ENCODE measurements at regions not wholly inside any gene's neighbourhood (a gene's known extent, or its start where the extent isn't known, plus 50 kb on each side); places are given as distances from the start of the nearest gene placed in this dataset.

DNA sequence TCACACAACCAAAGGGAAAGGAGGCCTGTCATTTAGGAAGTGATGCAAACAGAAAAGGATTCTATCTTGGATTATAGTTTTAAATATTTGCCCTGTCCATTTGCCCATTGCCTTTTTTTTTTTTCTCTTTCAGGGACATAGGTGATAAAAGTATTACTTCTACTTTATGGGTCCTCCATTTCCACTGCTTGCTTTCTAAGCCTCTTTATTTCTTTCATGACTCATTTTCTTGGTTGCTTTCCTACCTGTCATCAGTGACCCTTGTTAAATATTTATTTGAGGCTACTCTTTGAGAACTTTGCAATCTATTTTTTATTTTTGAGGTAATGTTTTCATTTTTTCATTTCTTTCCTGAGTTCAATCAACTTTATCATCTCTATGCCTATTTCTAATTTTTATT, 522.9 kb upstream of the ARRDC3 start:
- Histone ChIP-seq H3K4me2 (ENCODE audit: low read length) (no peak overlapping the region), H3K27ac (ENCODE audit: low read depth, low read length, poor library complexity, severe bottlenecking) (no peak overlapping the region), H3K9me2 (ENCODE audit: insufficient read depth, low read length) (no peaks in the 10 kb centered on the region), H2AFZ (ENCODE audit: low read length) (no peak overlapping the region), H3K79me2 (ENCODE audit: insufficient read depth, low read depth, low read length) (no peaks in the 10 kb centered on the region), H3K9me3 (ENCODE audit: low read length) (no peaks in the 10 kb centered on the region), H3K4me3 (ENCODE audit: low read depth, low read length, poor library complexity, severe bottlenecking) (no peak overlapping the region), H3K4me1 (ENCODE audit: insufficient read depth, low read length, poor library complexity, severe bottlenecking) (no peaks in the 10 kb centered on the region), H4K20me1 (ENCODE audit: insufficient read depth, low read length) (no peaks in the 10 kb centered on the region), H3K36me3 (ENCODE audit: insufficient read depth, low read length) (no peaks in the 10 kb centered on the region)
- CTCF ChIA-PET (ENCODE audit: unreplicated experiment), result no interaction called here
- intact Hi-C loops (cut with micrococcal nuclease; ENCODE audit: unreplicated experiment), result no loop called here
- no peak for DNase-seq (ENCODE audit: low spot score)
- POLR2A ChIA-PET, result interaction anchor here (0.7 kb wide), 1 partner anchor 31 kb away, joined by 3 read pairs; no protein-coding TSS in a partner anchor
- TF ChIP-seq CTCF (conservative IDR thresholded peaks at IDR 0.05; ENCODE audit: low read length), result no peak
- BruUV-seq (replicated peaks), result no TSS peak

DNA sequence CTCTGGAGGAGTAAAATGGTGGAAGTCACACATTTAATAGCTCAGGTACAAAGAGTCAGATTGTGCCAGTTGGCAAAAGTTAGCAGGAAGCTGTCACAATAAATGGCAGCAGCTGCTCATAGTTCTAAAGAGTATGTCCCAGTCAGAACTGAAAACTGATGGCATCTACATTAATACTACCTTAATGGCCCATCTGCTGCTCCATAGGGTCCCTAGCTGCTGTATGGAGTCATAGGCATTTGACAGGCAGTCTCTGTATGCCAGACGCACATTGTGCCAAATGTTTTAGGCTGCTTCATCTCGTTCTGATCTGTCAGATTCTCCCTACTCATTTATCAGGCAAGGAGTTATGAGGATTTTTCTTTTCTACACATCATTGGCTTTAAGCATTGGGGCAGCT, 515.8 kb upstream of the ARRDC3 start:
- H3K36me3 ChIP-seq (ENCODE audit: insufficient read depth, low read length), result no peaks in the 10 kb centered on the region
- POLR2A ChIA-PET, result no interaction called here
- no peak overlapping the region for H3K4me2 ChIP-seq (ENCODE audit: low read length)
- intact Hi-C loops (cut with micrococcal nuclease; ENCODE audit: unreplicated experiment), result no loop called here
- BruUV-seq (replicated peaks), result no TSS peak
- no peaks in the 10 kb centered on the region for H3K79me2 ChIP-seq (ENCODE audit: insufficient read depth, low read depth, low read length)
- no peak overlapping the region for H3K27ac ChIP-seq (ENCODE audit: low read depth, low read length, poor library complexity, severe bottlenecking)
- TF ChIP-seq CTCF (conservative IDR thresholded peaks at IDR 0.05; ENCODE audit: low read length) (no peak), EZH2phosphoT487 (IDR thresholded peaks at IDR 0.05; ENCODE audit: borderline replicate concordance, low read depth, low read length) (no peak)
- no peak overlapping the region for H3K4me3 ChIP-seq (ENCODE audit: low read depth, low read length, poor library complexity, severe bottlenecking)
- H3K9me2 ChIP-seq (ENCODE audit: insufficient read depth, low read length), result no peaks in the 10 kb centered on the region
- CTCF ChIA-PET (ENCODE audit: unreplicated experiment), result no interaction called here
- H3K4me1 ChIP-seq (ENCODE audit: insufficient read depth, low read length, poor library complexity, severe bottlenecking), result no peaks in the 10 kb centered on the region
- H3K9me3 ChIP-seq (ENCODE audit: low read length), result no peaks in the 10 kb centered on the region
- H2AFZ ChIP-seq (ENCODE audit: low read length), result no peak overlapping the region
- H4K20me1 ChIP-seq (ENCODE audit: insufficient read depth, low read length), result no peaks in the 10 kb centered on the region
- no peak for DNase-seq (ENCODE audit: low spot score)

DNA sequence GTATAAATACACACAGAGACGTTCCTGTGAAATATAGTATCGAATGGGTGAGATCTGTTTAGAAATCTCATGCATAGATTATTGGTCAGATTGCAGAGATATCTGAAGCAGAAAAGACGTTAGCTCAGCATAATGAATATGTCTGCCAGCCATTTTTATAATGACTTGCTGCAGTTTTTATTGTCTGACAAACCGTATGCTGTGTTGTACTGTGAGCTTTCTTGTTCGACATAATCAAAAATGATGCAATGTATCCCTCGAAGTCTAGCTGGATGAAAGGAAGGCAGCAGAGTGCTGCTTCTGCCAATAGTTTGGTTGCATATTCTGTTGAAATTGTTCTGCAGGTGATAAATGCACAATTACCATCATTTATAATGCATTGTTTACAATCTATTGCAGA, 514.9 kb upstream of the ARRDC3 start:
- Histone ChIP-seq H3K4me2 (ENCODE audit: low read length) (no peak overlapping the region), H3K9me2 (ENCODE audit: insufficient read depth, low read length) (no peaks in the 10 kb centered on the region), H3K27ac (ENCODE audit: low read depth, low read length, poor library complexity, severe bottlenecking) (no peak overlapping the region), H3K79me2 (ENCODE audit: insufficient read depth, low read depth, low read length) (no peaks in the 10 kb centered on the region), H3K4me1 (ENCODE audit: insufficient read depth, low read length, poor library complexity, severe bottlenecking) (no peaks in the 10 kb centered on the region), H3K36me3 (ENCODE audit: insufficient read depth, low read length) (no peaks in the 10 kb centered on the region), H2AFZ (ENCODE audit: low read length) (no peak overlapping the region), H3K4me3 (ENCODE audit: low read depth, low read length, poor library complexity, severe bottlenecking) (no peak overlapping the region), H4K20me1 (ENCODE audit: insufficient read depth, low read length) (no peaks in the 10 kb centered on the region), H3K9me3 (ENCODE audit: low read length) (no peaks in the 10 kb centered on the region)
- ChIA-PET POLR2A (interaction anchor here (0.5 kb wide), 1 partner anchor 1628 kb away, joined by 3 read pairs; no protein-coding TSS in a partner anchor), CTCF (ENCODE audit: unreplicated experiment) (no interaction called here)
- intact Hi-C loops (cut with micrococcal nuclease; ENCODE audit: unreplicated experiment), result no loop called here
- TF ChIP-seq CTCF (conservative IDR thresholded peaks at IDR 0.05; ENCODE audit: low read length) (no peak), EZH2phosphoT487 (IDR thresholded peaks at IDR 0.05; ENCODE audit: borderline replicate concordance, low read depth, low read length) (no peak)
- no peak for DNase-seq (ENCODE audit: low spot score)
- no TSS peak for BruUV-seq (replicated peaks)

Measured in OCI-LY7 (cell line).